WTC11 (cell line): ENCODE measurements at regions not wholly inside any gene's neighbourhood (a gene's known extent, or its start where the extent isn't known, plus 50 kb on each side); places are given as distances from the start of the nearest gene placed in this dataset.

ENCODE experiments used
- ATAC-seq: fragments of 200-7000 bp; cut with Tn5 transposase; 2 replicates; pipeline ENCODE4 v1.10.0; 2021; ENCODE audit warnings: mild to moderate bottlenecking, moderate library complexity
- CTCF ChIA-PET: fragments of 300-600 bp; sonication (Branson Sonifier 250); formaldehyde crosslinking; loops from one replicate; lab custom pipeline; 2021; ENCODE audit warnings: antibody characterized with exemption; lab: Charles Lee
- POLR2A ChIA-PET: fragments of 350-600 bp; sonication (Branson Sonifier 250); formaldehyde crosslinking; loops from one replicate; lab custom pipeline; 2021; ENCODE audit warnings: antibody characterized with exemption; lab: Charles Lee
- DNase-seq: peaks from one replicate; pipeline ENCODE4 v3.0.0; 2021; ENCODE audit warnings: low spot score
- H3K27ac Mint-ChIP-seq: 2 replicates; pipeline ENCODE4 v1.8.0; 2021; ENCODE audit warnings: mixed read lengths
- H3K27me3 Mint-ChIP-seq: 2 replicates; pipeline ENCODE4 v1.8.0; 2021; ENCODE audit warnings: low read depth, mild to moderate bottlenecking, moderate library complexity, mixed read lengths
- H3K36me3 Mint-ChIP-seq: 2 replicates; pipeline ENCODE4 v1.8.0; 2021; ENCODE audit warnings: mixed read lengths
- H3K4me1 Mint-ChIP-seq: 2 replicates; pipeline ENCODE4 v1.8.0; 2022; ENCODE audit warnings: mixed read lengths
- H3K4me3 Mint-ChIP-seq: 2 replicates; pipeline ENCODE4 v1.8.0; 2021; ENCODE audit warnings: mild to moderate bottlenecking, moderate library complexity, mixed read lengths
- H3K9me3 Mint-ChIP-seq: 2 replicates; pipeline ENCODE4 v1.8.0; 2021; ENCODE audit warnings: mixed read lengths
- ATF2 ChIP-seq: sonication (generic); formaldehyde crosslinking; IDR thresholded peaks from 2 replicates; pipeline ENCODE4 v1.8.1; 2022; ENCODE audit warnings: low read depth, missing genetic modification reagents, borderline replicate concordance
- CREB1 ChIP-seq: sonication (generic); formaldehyde crosslinking; IDR thresholded peaks from 2 replicates; pipeline ENCODE4 v1.8.0; 2023; ENCODE audit warnings: mild to moderate bottlenecking, missing genetic modification reagents
- E2F1 ChIP-seq: sonication (generic); formaldehyde crosslinking; IDR thresholded peaks from 2 replicates; pipeline ENCODE4 v1.8.0; 2022; ENCODE audit warnings: mild to moderate bottlenecking, missing genetic modification reagents
- EMX1 ChIP-seq: fragments of 250-450 bp; sonication (Bioruptor Pico); IDR thresholded peaks from 2 replicates; pipeline ENCODE4 v1.8.0; 2021; ENCODE audit warnings: mild to moderate bottlenecking
- IRF1 ChIP-seq: sonication (generic); formaldehyde crosslinking; IDR thresholded peaks from 2 replicates; pipeline ENCODE4 v1.8.0; 2023; ENCODE audit warnings: missing genetic modification reagents
- IRF2 ChIP-seq: sonication (generic); formaldehyde crosslinking; IDR thresholded peaks from 2 replicates; pipeline ENCODE4 v1.8.0; 2022; ENCODE audit warnings: low read depth, missing genetic modification reagents, borderline replicate concordance
- MLX ChIP-seq: sonication (generic); formaldehyde crosslinking; IDR thresholded peaks from 2 replicates; pipeline ENCODE4 v1.8.1; 2023; ENCODE audit warnings: mild to moderate bottlenecking, missing genetic modification reagents, moderate library complexity
- SMAD4 ChIP-seq: sonication (generic); formaldehyde crosslinking; IDR thresholded peaks from 2 replicates; pipeline ENCODE4 v1.8.0; 2022; ENCODE audit warnings: mild to moderate bottlenecking, missing genetic modification reagents
- SOX15 ChIP-seq: fragments of 250-450 bp; sonication (Bioruptor Pico); IDR thresholded peaks from 2 replicates; pipeline ENCODE4 v1.9.0; 2021; ENCODE audit warnings: mild to moderate bottlenecking
- STAT6 ChIP-seq: sonication (generic); formaldehyde crosslinking; conservative IDR thresholded peaks from 2 replicates; pipeline ENCODE4 v1.8.1; 2023; ENCODE audit warnings: mild to moderate bottlenecking, low read depth, missing genetic modification reagents, moderate library complexity
- USF2 ChIP-seq: sonication (generic); formaldehyde crosslinking; IDR thresholded peaks from 2 replicates; pipeline ENCODE4 v1.8.1; 2023; ENCODE audit warnings: mild to moderate bottlenecking, missing genetic modification reagents, moderate library complexity
- ZNF121 ChIP-seq: sonication (generic); formaldehyde crosslinking; IDR thresholded peaks from 2 replicates; pipeline ENCODE4 v1.8.0; 2023; ENCODE audit warnings: missing genetic modification reagents
- ZNF219 ChIP-seq: sonication (generic); formaldehyde crosslinking; IDR thresholded peaks from 2 replicates; pipeline ENCODE4 v1.8.0; 2023; ENCODE audit warnings: missing genetic modification reagents, mild to moderate bottlenecking, borderline replicate concordance
- ZNF281 ChIP-seq: sonication (generic); formaldehyde crosslinking; IDR thresholded peaks from 2 replicates; pipeline ENCODE4 v1.8.0; 2023; ENCODE audit warnings: mild to moderate bottlenecking, missing genetic modification reagents

- TF ChIP-seq MLX (no peak), SMAD4 (CRISPR knock-in tag) (0 out of 2 replicates have a peak, but pooled peaks have one; percentile 62), STAT6 (CRISPR knock-in tag) (no peak), IRF2 (CRISPR knock-in tag) (no peak), ZNF219 (CRISPR knock-in tag) (no peak), ATF2 (CRISPR knock-in tag) (no peak), SOX15 (CRISPR knock-in tag) (no peak), E2F1 (CRISPR knock-in tag) (no peak), USF2 (CRISPR knock-in tag) (peak; percentile 83), CREB1 (no peak), ZNF121 (CRISPR knock-in tag) (no peak)
These were observed 255.7 kb downstream of the OMA1 start (continued) for GRCh38 chr1:58290685-58291372.

- TF ChIP-seq EMX1, result no peak
- no peak for TF ChIP-seq ZNF281
- TF ChIP-seq IRF1 (CRISPR knock-in tag), result no peak
These were observed 257.8 kb downstream of the OMA1 start for GRCh38 chr1:58288624-58289142.

More at GRCh38 chr1:58288624-58289142, 257.8 kb downstream of the OMA1 start:
- Mint-ChIP-seq H3K27me3 (no peaks in the 10 kb centered on the region; the same call in none of the 2 replicates), H3K27ac (no peak overlapping the region), H3K4me3 (no peak overlapping the region), H3K4me1 (no peaks in the 10 kb centered on the region), H3K9me3 (peaks cover 6% of the 10 kb centered on the region; the same call in 1 of the 2 replicates), H3K36me3 (no peaks in the 10 kb centered on the region)
- ATAC-seq, result no peak
- no peak for DNase-seq
- ChIA-PET CTCF (no interaction called here), POLR2A (no interaction called here)
